WTC11 (cell line): ENCODE measurements at regions not wholly inside any gene's neighbourhood (a gene's known extent, or its start where the extent isn't known, plus 50 kb on each side); places are given as distances from the start of the nearest gene placed in this dataset.

Experiments used
- ATAC-seq: fragments of 200-7000 bp; cut with Tn5 transposase; 2 replicates; pipeline ENCODE4 v1.10.0; 2021; ENCODE audit warnings: mild to moderate bottlenecking, moderate library complexity
- CTCF ChIA-PET: fragments of 300-600 bp; sonication (Branson Sonifier 250); formaldehyde crosslinking; loops from one replicate; lab custom pipeline; 2021; ENCODE audit warnings: antibody characterized with exemption; lab: Charles Lee
- POLR2A ChIA-PET: fragments of 350-600 bp; sonication (Branson Sonifier 250); formaldehyde crosslinking; loops from one replicate; lab custom pipeline; 2021; ENCODE audit warnings: antibody characterized with exemption; lab: Charles Lee
- DNase-seq: peaks from one replicate; pipeline ENCODE4 v3.0.0; 2021; ENCODE audit warnings: low spot score
- H3K27ac Mint-ChIP-seq: 2 replicates; pipeline ENCODE4 v1.8.0; 2021; ENCODE audit warnings: mixed read lengths
- H3K27me3 Mint-ChIP-seq: 2 replicates; pipeline ENCODE4 v1.8.0; 2021; ENCODE audit warnings: low read depth, mild to moderate bottlenecking, moderate library complexity, mixed read lengths
- H3K36me3 Mint-ChIP-seq: 2 replicates; pipeline ENCODE4 v1.8.0; 2021; ENCODE audit warnings: mixed read lengths
- H3K4me1 Mint-ChIP-seq: 2 replicates; pipeline ENCODE4 v1.8.0; 2022; ENCODE audit warnings: mixed read lengths
- H3K4me3 Mint-ChIP-seq: 2 replicates; pipeline ENCODE4 v1.8.0; 2021; ENCODE audit warnings: mild to moderate bottlenecking, moderate library complexity, mixed read lengths
- H3K9me3 Mint-ChIP-seq: 2 replicates; pipeline ENCODE4 v1.8.0; 2021; ENCODE audit warnings: mixed read lengths
- CBFB ChIP-seq: sonication (generic); formaldehyde crosslinking; IDR thresholded peaks from 2 replicates; pipeline ENCODE4 v1.8.1; 2022; ENCODE audit warnings: mild to moderate bottlenecking, low read depth, missing genetic modification reagents
- CDX4 ChIP-seq: fragments of 250-450 bp; sonication (Bioruptor Pico); IDR thresholded peaks from 2 replicates; pipeline ENCODE4 v1.9.0; 2021; ENCODE audit warnings: moderate library complexity, mild to moderate bottlenecking, inconsistent platforms, borderline replicate concordance
- FOXJ3 ChIP-seq: sonication (generic); formaldehyde crosslinking; IDR thresholded peaks from 2 replicates; pipeline ENCODE4 v1.9.0; 2021; ENCODE audit warnings: missing genetic modification reagents, mild to moderate bottlenecking, borderline replicate concordance
- FOXP4 ChIP-seq: sonication (generic); formaldehyde crosslinking; IDR thresholded peaks from 2 replicates; pipeline ENCODE4 v1.8.0; 2022; ENCODE audit warnings: mild to moderate bottlenecking, missing genetic modification reagents
- IRF2 ChIP-seq: sonication (generic); formaldehyde crosslinking; IDR thresholded peaks from 2 replicates; pipeline ENCODE4 v1.8.0; 2022; ENCODE audit warnings: low read depth, missing genetic modification reagents, borderline replicate concordance
- MYBL2 ChIP-seq: sonication (generic); formaldehyde crosslinking; IDR thresholded peaks from 2 replicates; pipeline ENCODE4 v1.8.1; 2023; ENCODE audit warnings: mild to moderate bottlenecking, moderate library complexity, missing genetic modification reagents
- OVOL2 ChIP-seq: fragments of 250-450 bp; sonication (Bioruptor Pico); IDR thresholded peaks from 2 replicates; pipeline ENCODE4 v1.9.0; 2021; ENCODE audit warnings: mild to moderate bottlenecking, borderline replicate concordance
- SMAD3 ChIP-seq: sonication (generic); formaldehyde crosslinking; IDR thresholded peaks from 2 replicates; pipeline ENCODE4 v1.8.0; 2022; ENCODE audit warnings: missing genetic modification reagents, mild to moderate bottlenecking, borderline replicate concordance
- SMAD4 ChIP-seq: sonication (generic); formaldehyde crosslinking; IDR thresholded peaks from 2 replicates; pipeline ENCODE4 v1.8.0; 2022; ENCODE audit warnings: mild to moderate bottlenecking, missing genetic modification reagents
- SOX15 ChIP-seq: fragments of 250-450 bp; sonication (Bioruptor Pico); IDR thresholded peaks from 2 replicates; pipeline ENCODE4 v1.9.0; 2021; ENCODE audit warnings: mild to moderate bottlenecking
- STAT6 ChIP-seq: sonication (generic); formaldehyde crosslinking; conservative IDR thresholded peaks from 2 replicates; pipeline ENCODE4 v1.8.1; 2023; ENCODE audit warnings: mild to moderate bottlenecking, low read depth, missing genetic modification reagents, moderate library complexity
- ZBTB21 ChIP-seq: sonication (generic); formaldehyde crosslinking; IDR thresholded peaks from 2 replicates; pipeline ENCODE4 v1.8.1; 2023; ENCODE audit warnings: mild to moderate bottlenecking, missing genetic modification reagents, borderline replicate concordance
- ZNF121 ChIP-seq: sonication (generic); formaldehyde crosslinking; IDR thresholded peaks from 2 replicates; pipeline ENCODE4 v1.8.0; 2023; ENCODE audit warnings: missing genetic modification reagents
- ZNF138 ChIP-seq: sonication (generic); formaldehyde crosslinking; conservative IDR thresholded peaks from 2 replicates; pipeline ENCODE4 v1.8.1; 2022; ENCODE audit warnings: mild to moderate bottlenecking, moderate library complexity, missing genetic modification reagents
- ZNF281 ChIP-seq: sonication (generic); formaldehyde crosslinking; IDR thresholded peaks from 2 replicates; pipeline ENCODE4 v1.8.0; 2023; ENCODE audit warnings: mild to moderate bottlenecking, missing genetic modification reagents
- ZNF671 ChIP-seq: fragments of 250-450 bp; sonication (Bioruptor Pico); IDR thresholded peaks from 2 replicates; pipeline ENCODE4 v1.8.0; 2021; ENCODE audit warnings: mild to moderate bottlenecking
- ZSCAN18 ChIP-seq: fragments of 250-450 bp; sonication (Bioruptor Pico); IDR thresholded peaks from 2 replicates; pipeline ENCODE4 v2.1.2; 2022; ENCODE audit warnings: mild to moderate bottlenecking, moderate library complexity
- TF ChIP-seq, protein P1 (sequence below): sonication (generic); formaldehyde crosslinking; IDR thresholded peaks from 2 replicates; pipeline ENCODE4 v1.8.1; 2023; ENCODE audit warnings: mild to moderate bottlenecking, missing genetic modification reagents
- TF ChIP-seq, protein P2 (sequence below): sonication (generic); formaldehyde crosslinking; IDR thresholded peaks from 2 replicates; pipeline ENCODE4 v1.8.1; 2022; ENCODE audit warnings: missing genetic modification reagents, borderline replicate concordance
- TF ChIP-seq, protein P3 (sequence below): sonication (generic); formaldehyde crosslinking; IDR thresholded peaks from 2 replicates; pipeline ENCODE4 v1.8.1; 2023; ENCODE audit warnings: mild to moderate bottlenecking, missing genetic modification reagents, borderline replicate concordance

DNA sequence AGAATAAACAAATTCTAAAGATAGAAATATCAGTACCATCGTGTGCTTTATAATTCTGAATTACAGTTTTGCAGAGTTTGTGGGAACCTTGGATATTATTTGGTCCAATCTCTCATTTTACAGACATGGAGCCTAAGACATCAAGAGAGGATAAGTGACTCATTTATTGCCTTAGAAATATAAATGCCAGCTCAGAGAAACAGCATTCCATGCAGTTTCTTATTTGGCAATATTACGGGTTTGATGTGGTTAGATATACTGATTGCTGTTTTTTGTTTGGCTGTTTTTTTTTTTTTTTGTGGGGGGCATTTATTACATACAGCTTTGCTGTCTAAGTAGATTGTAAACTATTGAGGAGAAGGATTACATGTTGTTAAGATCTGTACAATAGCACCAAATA, 1241.1 kb upstream of the LRRTM1 start (continued):
- TF ChIP-seq, protein P1, sequence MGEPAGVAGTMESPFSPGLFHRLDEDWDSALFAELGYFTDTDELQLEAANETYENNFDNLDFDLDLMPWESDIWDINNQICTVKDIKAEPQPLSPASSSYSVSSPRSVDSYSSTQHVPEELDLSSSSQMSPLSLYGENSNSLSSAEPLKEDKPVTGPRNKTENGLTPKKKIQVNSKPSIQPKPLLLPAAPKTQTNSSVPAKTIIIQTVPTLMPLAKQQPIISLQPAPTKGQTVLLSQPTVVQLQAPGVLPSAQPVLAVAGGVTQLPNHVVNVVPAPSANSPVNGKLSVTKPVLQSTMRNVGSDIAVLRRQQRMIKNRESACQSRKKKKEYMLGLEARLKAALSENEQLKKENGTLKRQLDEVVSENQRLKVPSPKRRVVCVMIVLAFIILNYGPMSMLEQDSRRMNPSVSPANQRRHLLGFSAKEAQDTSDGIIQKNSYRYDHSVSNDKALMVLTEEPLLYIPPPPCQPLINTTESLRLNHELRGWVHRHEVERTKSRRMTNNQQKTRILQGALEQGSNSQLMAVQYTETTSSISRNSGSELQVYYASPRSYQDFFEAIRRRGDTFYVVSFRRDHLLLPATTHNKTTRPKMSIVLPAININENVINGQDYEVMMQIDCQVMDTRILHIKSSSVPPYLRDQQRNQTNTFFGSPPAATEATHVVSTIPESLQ (CRISPR knock-in tag): no peak
- TF ChIP-seq ZBTB21 (CRISPR knock-in tag): no peak
- no peak for TF ChIP-seq STAT6 (CRISPR knock-in tag)
- TF ChIP-seq, protein P2, sequence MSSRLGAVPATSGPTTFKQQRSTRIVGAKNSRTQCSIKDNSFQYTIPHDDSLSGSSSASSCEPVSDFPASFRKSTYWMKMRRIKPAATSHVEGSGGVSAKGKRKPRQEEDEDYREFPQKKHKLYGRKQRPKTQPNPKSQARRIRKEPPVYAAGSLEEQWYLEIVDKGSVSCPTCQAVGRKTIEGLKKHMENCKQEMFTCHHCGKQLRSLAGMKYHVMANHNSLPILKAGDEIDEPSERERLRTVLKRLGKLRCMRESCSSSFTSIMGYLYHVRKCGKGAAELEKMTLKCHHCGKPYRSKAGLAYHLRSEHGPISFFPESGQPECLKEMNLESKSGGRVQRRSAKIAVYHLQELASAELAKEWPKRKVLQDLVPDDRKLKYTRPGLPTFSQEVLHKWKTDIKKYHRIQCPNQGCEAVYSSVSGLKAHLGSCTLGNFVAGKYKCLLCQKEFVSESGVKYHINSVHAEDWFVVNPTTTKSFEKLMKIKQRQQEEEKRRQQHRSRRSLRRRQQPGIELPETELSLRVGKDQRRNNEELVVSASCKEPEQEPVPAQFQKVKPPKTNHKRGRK (CRISPR knock-in tag): no peak
- TF ChIP-seq ZNF138: no peak
- no peak for TF ChIP-seq IRF2 (CRISPR knock-in tag)
- no peak for TF ChIP-seq MYBL2 (CRISPR knock-in tag)
- TF ChIP-seq OVOL2: no peak

GRCh38 chr2:81542119-81542518, 1237.6 kb upstream of the LRRTM1 start:
- no peak for DNase-seq
- ChIA-PET CTCF (no interaction called here), POLR2A (no interaction called here)
- Mint-ChIP-seq H3K4me3 (no peak overlapping the region), H3K27me3 (no peaks in the 10 kb centered on the region), H3K4me1 (no peaks in the 10 kb centered on the region), H3K36me3 (no peaks in the 10 kb centered on the region), H3K9me3 (no peaks in the 10 kb centered on the region), H3K27ac (no peak overlapping the region)
- TF ChIP-seq SMAD3 (CRISPR knock-in tag): no peak
- TF ChIP-seq, protein P3, sequence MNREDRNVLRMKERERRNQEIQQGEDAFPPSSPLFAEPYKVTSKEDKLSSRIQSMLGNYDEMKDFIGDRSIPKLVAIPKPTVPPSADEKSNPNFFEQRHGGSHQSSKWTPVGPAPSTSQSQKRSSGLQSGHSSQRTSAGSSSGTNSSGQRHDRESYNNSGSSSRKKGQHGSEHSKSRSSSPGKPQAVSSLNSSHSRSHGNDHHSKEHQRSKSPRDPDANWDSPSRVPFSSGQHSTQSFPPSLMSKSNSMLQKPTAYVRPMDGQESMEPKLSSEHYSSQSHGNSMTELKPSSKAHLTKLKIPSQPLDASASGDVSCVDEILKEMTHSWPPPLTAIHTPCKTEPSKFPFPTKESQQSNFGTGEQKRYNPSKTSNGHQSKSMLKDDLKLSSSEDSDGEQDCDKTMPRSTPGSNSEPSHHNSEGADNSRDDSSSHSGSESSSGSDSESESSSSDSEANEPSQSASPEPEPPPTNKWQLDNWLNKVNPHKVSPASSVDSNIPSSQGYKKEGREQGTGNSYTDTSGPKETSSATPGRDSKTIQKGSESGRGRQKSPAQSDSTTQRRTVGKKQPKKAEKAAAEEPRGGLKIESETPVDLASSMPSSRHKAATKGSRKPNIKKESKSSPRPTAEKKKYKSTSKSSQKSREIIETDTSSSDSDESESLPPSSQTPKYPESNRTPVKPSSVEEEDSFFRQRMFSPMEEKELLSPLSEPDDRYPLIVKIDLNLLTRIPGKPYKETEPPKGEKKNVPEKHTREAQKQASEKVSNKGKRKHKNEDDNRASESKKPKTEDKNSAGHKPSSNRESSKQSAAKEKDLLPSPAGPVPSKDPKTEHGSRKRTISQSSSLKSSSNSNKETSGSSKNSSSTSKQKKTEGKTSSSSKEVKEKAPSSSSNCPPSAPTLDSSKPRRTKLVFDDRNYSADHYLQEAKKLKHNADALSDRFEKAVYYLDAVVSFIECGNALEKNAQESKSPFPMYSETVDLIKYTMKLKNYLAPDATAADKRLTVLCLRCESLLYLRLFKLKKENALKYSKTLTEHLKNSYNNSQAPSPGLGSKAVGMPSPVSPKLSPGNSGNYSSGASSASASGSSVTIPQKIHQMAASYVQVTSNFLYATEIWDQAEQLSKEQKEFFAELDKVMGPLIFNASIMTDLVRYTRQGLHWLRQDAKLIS (CRISPR knock-in tag): no peak
- no peak for TF ChIP-seq FOXJ3
- no peak for TF ChIP-seq ZNF138
- TF ChIP-seq SOX15: no peak
- no peak for TF ChIP-seq CDX4 (CRISPR knock-in tag)
- no peak for TF ChIP-seq SMAD4
- no peak for TF ChIP-seq ZNF671 (CRISPR knock-in tag)
- no peak for TF ChIP-seq FOXP4
- no peak for TF ChIP-seq ZSCAN18 (CRISPR knock-in tag)
- no peak for TF ChIP-seq ZNF281 (CRISPR knock-in tag)
- no peak for TF ChIP-seq ZNF121
- no peak for TF ChIP-seq CBFB (CRISPR knock-in tag)
- no peak for ATAC-seq
